ENCODE measurements at regions not wholly inside any gene's neighbourhood (a gene's known extent, or its start where the extent isn't known, plus 50 kb on each side); places are given as distances from the start of the nearest gene placed in this dataset.
"Not testable (repeated sequence)": the region's sequence is repeated elsewhere in the genome, so short reads cannot be mapped to it uniquely, and the experiment has no call there.

- no peak for DNase-seq
Measured at GRCh38 chr10:21041763-21042458, 144.8 kb upstream of the NEBL start.

GRCh38 chr10:21039721-21040120, 142.6 kb upstream of the NEBL start:
- DNase-seq, result no peak

GRCh38 chr10:21036757-21037156, 139.6 kb upstream of the NEBL start:
- DNase-seq, result no peak

GRCh38 chr10:21034770-21035169, 137.7 kb upstream of the NEBL start:
- not testable (repeated sequence) for DNase-seq

GRCh38 chr10:21034241-21034640, 137.1 kb upstream of the NEBL start:
- DNase-seq, result no peak

GRCh38 chr10:21032587-21033319, 135.6 kb upstream of the NEBL start:
- DNase-seq, result no peak

- DNase-seq, result no peak
Measured at GRCh38 chr10:21031232-21031795, 134.2 kb upstream of the NEBL start.

GRCh38 chr10:21030091-21030490, 133.0 kb upstream of the NEBL start:
- DNase-seq, result no peak

GRCh38 chr10:21022821-21023220, 125.7 kb upstream of the NEBL start:
- no peak for DNase-seq

- DNase-seq, result no peak
Measured at GRCh38 chr10:21021843-21022594, 124.9 kb upstream of the NEBL start.

GRCh38 chr10:21021231-21021630, 124.1 kb upstream of the NEBL start:
- DNase-seq, result no peak

- no peak for DNase-seq
Measured at GRCh38 chr10:21020545-21020944, 123.4 kb upstream of the NEBL start.

GRCh38 chr10:21019436-21019835, 122.3 kb upstream of the NEBL start:
- no peak for DNase-seq

GRCh38 chr10:21015851-21016250, 118.7 kb upstream of the NEBL start:
- no peak for DNase-seq

- no peak for DNase-seq
Measured at GRCh38 chr10:21014141-21014540, 117.0 kb upstream of the NEBL start.

- DNase-seq, result no peak
Measured at GRCh38 chr10:21011433-21012018, 114.4 kb upstream of the NEBL start.

GRCh38 chr10:21010615-21011014, 113.5 kb upstream of the NEBL start:
- DNase-seq, result no peak

- no peak for DNase-seq
Measured at GRCh38 chr10:21003240-21003822, 106.2 kb upstream of the NEBL start.

GRCh38 chr10:21002091-21002878, 105.2 kb upstream of the NEBL start:
- DNase-seq, result no peak

GRCh38 chr10:20999699-21000098, 102.6 kb upstream of the NEBL start:
- DNase-seq, result no peak

GRCh38 chr10:20998036-20998435, 100.9 kb upstream of the NEBL start:
- no peak for DNase-seq

Data from activated effector memory CD4-positive, alpha-beta T cell treated with Interleukin-2 at 50 U/mL for 16 hours (primary cell).